ENCODE measurements at regions not wholly inside any gene's neighbourhood (a gene's known extent, or its start where the extent isn't known, plus 50 kb on each side); places are given as distances from the start of the nearest gene placed in this dataset.

GRCh38 chr7:13442226-13442625 lies 547.2 kb downstream of the ETV1 start:
- Histone ChIP-seq H3K4me1 (no peaks in the 10 kb centered on the region), H3K4me3 (ENCODE audit: low read depth, low read length) (no peak overlapping the region), H3K9me3 (no peaks in the 10 kb centered on the region), H3K27me3 (no peaks in the 10 kb centered on the region; the same call in 1 of the 2 replicates), H3K36me3 (no peaks in the 10 kb centered on the region)
- TF ChIP-seq, protein P1, sequence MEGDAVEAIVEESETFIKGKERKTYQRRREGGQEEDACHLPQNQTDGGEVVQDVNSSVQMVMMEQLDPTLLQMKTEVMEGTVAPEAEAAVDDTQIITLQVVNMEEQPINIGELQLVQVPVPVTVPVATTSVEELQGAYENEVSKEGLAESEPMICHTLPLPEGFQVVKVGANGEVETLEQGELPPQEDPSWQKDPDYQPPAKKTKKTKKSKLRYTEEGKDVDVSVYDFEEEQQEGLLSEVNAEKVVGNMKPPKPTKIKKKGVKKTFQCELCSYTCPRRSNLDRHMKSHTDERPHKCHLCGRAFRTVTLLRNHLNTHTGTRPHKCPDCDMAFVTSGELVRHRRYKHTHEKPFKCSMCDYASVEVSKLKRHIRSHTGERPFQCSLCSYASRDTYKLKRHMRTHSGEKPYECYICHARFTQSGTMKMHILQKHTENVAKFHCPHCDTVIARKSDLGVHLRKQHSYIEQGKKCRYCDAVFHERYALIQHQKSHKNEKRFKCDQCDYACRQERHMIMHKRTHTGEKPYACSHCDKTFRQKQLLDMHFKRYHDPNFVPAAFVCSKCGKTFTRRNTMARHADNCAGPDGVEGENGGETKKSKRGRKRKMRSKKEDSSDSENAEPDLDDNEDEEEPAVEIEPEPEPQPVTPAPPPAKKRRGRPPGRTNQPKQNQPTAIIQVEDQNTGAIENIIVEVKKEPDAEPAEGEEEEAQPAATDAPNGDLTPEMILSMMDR (IDR thresholded peaks at IDR 0.05; ENCODE audit: low read depth, low read length), result no peak
- no peak for DNase-seq

DNA sequence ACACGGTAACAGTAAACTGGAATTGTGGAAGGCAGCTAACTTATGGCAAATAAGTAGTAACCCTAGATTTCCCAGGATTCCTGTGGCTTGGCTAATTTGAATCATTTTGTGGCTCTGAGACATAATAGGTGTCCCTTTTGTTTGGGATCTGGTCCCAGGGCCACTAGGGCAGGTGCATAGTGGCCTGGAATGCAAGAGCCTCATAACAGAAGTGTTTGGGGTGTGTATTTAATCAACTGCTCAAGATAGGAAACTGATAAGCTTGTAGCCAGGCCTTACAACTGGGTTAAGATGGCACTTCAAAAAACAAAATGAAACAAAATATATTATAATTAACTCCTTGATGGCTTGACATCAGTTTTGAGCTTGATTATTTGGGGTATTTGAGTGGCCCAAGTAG lies 541.8 kb downstream of the ETV1 start:
- no peaks in the 10 kb centered on the region for H3K27me3 ChIP-seq
- no peaks in the 10 kb centered on the region for H3K36me3 ChIP-seq
- no peaks in the 10 kb centered on the region for H3K9me3 ChIP-seq
- TF ChIP-seq, protein P1 (IDR thresholded peaks at IDR 0.05; ENCODE audit: low read depth, low read length), result no peak
- no peak overlapping the region for H3K4me3 ChIP-seq (ENCODE audit: low read depth, low read length)
- H3K4me1 ChIP-seq, result no peaks in the 10 kb centered on the region
- no peak for DNase-seq

- TF ChIP-seq, protein P1 (IDR thresholded peaks at IDR 0.05; ENCODE audit: low read depth, low read length), result no peak
- no peaks in the 10 kb centered on the region for H3K9me3 ChIP-seq
- DNase-seq, result no peak
- no peaks in the 10 kb centered on the region for H3K4me1 ChIP-seq
- no peaks in the 10 kb centered on the region for H3K27me3 ChIP-seq
- H3K36me3 ChIP-seq, result no peaks in the 10 kb centered on the region
- H3K4me3 ChIP-seq (ENCODE audit: low read depth, low read length), result no peak overlapping the region
Measured at GRCh38 chr7:13448243-13448642, 541.2 kb downstream of the ETV1 start.

DNA sequence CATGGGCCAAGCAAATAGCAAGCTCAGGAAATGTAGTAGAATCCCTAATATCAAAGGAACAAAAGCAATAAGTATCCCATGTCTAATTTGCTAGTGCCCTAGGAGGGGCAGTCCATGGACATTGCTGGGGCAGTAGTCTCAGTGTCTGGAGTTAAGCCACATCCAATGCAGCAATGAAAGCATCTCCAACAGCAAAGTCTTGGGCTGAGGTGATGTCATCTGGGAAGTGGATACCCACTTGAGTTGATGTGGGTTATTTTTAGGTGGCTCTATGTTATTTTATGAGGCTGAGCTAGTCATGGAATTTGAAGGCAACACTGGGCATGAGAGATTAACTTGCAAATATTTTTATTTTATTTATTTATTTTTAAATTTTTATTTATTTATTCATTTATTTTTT lies 540.0 kb downstream of the ETV1 start:
- no peaks in the 10 kb centered on the region for H3K36me3 ChIP-seq
- H3K9me3 ChIP-seq, result no peaks in the 10 kb centered on the region
- no peaks in the 10 kb centered on the region for H3K4me1 ChIP-seq
- TF ChIP-seq, protein P1 (IDR thresholded peaks at IDR 0.05; ENCODE audit: low read depth, low read length), result no peak
- DNase-seq, result no peak
- H3K27me3 ChIP-seq, result no peaks in the 10 kb centered on the region
- H3K4me3 ChIP-seq (ENCODE audit: low read depth, low read length), result no peak overlapping the region

GRCh38 chr7:13454916-13455592 lies 534.4 kb downstream of the ETV1 start:
- TF ChIP-seq, protein P1 (IDR thresholded peaks at IDR 0.05; ENCODE audit: low read depth, low read length), result no peak
- Histone ChIP-seq H3K27me3 (no peaks in the 10 kb centered on the region), H3K9me3 (no peaks in the 10 kb centered on the region), H3K4me3 (ENCODE audit: low read depth, low read length) (no peak overlapping the region), H3K36me3 (no peaks in the 10 kb centered on the region), H3K4me1 (no peaks in the 10 kb centered on the region)
- DNase-seq, result no peak

DNA sequence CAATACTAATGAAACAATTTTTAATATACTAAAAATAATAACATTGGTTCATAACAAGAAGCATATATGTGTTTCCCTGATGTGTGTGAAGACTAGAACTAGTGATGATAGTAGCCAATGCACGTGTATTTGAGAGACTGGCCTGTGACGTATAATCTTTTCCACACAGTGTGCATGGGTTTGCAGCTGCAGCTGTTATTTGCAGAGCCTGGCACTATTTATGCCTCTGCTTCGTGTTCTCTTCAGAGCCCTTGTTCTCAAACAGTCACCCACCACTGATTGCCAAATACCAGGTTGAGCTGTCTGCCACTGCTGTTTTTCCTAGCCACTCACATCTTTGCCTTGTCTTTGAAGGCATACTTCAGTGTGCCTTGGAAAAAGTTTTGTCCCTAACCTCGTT lies 531.7 kb downstream of the ETV1 start:
- Histone ChIP-seq H3K9me3 (no peaks in the 10 kb centered on the region), H3K4me1 (no peaks in the 10 kb centered on the region), H3K27me3 (peaks cover 5% of the 10 kb centered on the region), H3K4me3 (ENCODE audit: low read depth, low read length) (no peak overlapping the region), H3K36me3 (no peaks in the 10 kb centered on the region)
- TF ChIP-seq, protein P1 (IDR thresholded peaks at IDR 0.05; ENCODE audit: low read depth, low read length), result no peak
- no peak for DNase-seq
